ENCODE measurements at regions not wholly inside any gene's neighbourhood (a gene's known extent, or its start where the extent isn't known, plus 50 kb on each side); places are given as distances from the start of the nearest gene placed in this dataset.

- intact Hi-C loops (cut with micrococcal nuclease), result no loop called here
- Histone ChIP-seq H3K27me3 (ENCODE audit: low read depth) (no peaks in the 10 kb centered on the region), H3K27ac (replicated peaks) (no peak overlapping the region), H3K36me3 (no peaks in the 10 kb centered on the region), H3K9me3 (replicated peaks) (peaks cover 8% of the 10 kb centered on the region), H3K4me1 (no peaks in the 10 kb centered on the region), H3K4me3 (no peak overlapping the region)
- peak; percentile 55 for TF ChIP-seq CTCF (IDR thresholded peaks at IDR 0.05; ENCODE audit: borderline replicate concordance)
- no peak for DNase-seq
Measured at GRCh38 chr4:159764343-159764952, 661.6 kb downstream of the RAPGEF2 start.

GRCh38 chr4:159765382-159765781 lies 662.5 kb downstream of the RAPGEF2 start:
- TF ChIP-seq CTCF (IDR thresholded peaks at IDR 0.05; ENCODE audit: borderline replicate concordance), result no peak
- no peak for DNase-seq
- no peak overlapping the region for H3K4me3 ChIP-seq
- no peaks in the 10 kb centered on the region for H3K4me1 ChIP-seq
- no peaks in the 10 kb centered on the region for H3K36me3 ChIP-seq
- H3K9me3 ChIP-seq (replicated peaks), result peaks cover 8% of the 10 kb centered on the region
- no peak overlapping the region for H3K27ac ChIP-seq (replicated peaks)
- intact Hi-C loops (cut with micrococcal nuclease), result no loop called here
- no peaks in the 10 kb centered on the region for H3K27me3 ChIP-seq (ENCODE audit: low read depth)

GRCh38 chr4:159766241-159766640 lies 663.4 kb downstream of the RAPGEF2 start:
- no peaks in the 10 kb centered on the region for H3K27me3 ChIP-seq (ENCODE audit: low read depth)
- intact Hi-C loops (cut with micrococcal nuclease), result no loop called here
- peaks cover 8% of the 10 kb centered on the region for H3K9me3 ChIP-seq (replicated peaks)
- H3K4me1 ChIP-seq, result no peaks in the 10 kb centered on the region
- no peak overlapping the region for H3K4me3 ChIP-seq
- no peaks in the 10 kb centered on the region for H3K36me3 ChIP-seq
- no peak for DNase-seq
- TF ChIP-seq CTCF (IDR thresholded peaks at IDR 0.05; ENCODE audit: borderline replicate concordance), result no peak
- H3K27ac ChIP-seq (replicated peaks), result no peak overlapping the region

GRCh38 chr4:159767406-159767805 lies 664.5 kb downstream of the RAPGEF2 start:
- Histone ChIP-seq H3K9me3 (replicated peaks) (peaks cover 6% of the 10 kb centered on the region), H3K27me3 (ENCODE audit: low read depth) (no peaks in the 10 kb centered on the region), H3K4me1 (no peaks in the 10 kb centered on the region), H3K27ac (replicated peaks) (no peak overlapping the region), H3K4me3 (no peak overlapping the region), H3K36me3 (no peaks in the 10 kb centered on the region)
- TF ChIP-seq CTCF (IDR thresholded peaks at IDR 0.05; ENCODE audit: borderline replicate concordance), result no peak
- intact Hi-C loops (cut with micrococcal nuclease), result no loop called here
- no peak for DNase-seq

GRCh38 chr4:159768016-159768415 lies 665.1 kb downstream of the RAPGEF2 start:
- no peaks in the 10 kb centered on the region for H3K36me3 ChIP-seq
- DNase-seq, result no peak
- intact Hi-C loops (cut with micrococcal nuclease), result no loop called here
- H3K27me3 ChIP-seq (ENCODE audit: low read depth), result no peaks in the 10 kb centered on the region
- peaks cover 3% of the 10 kb centered on the region for H3K9me3 ChIP-seq (replicated peaks)
- no peaks in the 10 kb centered on the region for H3K4me1 ChIP-seq
- no peak overlapping the region for H3K27ac ChIP-seq (replicated peaks)
- no peak overlapping the region for H3K4me3 ChIP-seq
- TF ChIP-seq CTCF (IDR thresholded peaks at IDR 0.05; ENCODE audit: borderline replicate concordance), result no peak
